HG03159 (cell line): ENCODE measurements at regions not wholly inside any gene's neighbourhood (a gene's known extent, or its start where the extent isn't known, plus 50 kb on each side); places are given as distances from the start of the nearest gene placed in this dataset.

ENCODE experiments used
- ATAC-seq: cut with Tn5 transposase; IDR thresholded peaks from one replicate; pipeline ENCODE4 v1.9.1; 2021; ENCODE audit warnings: mild to moderate bottlenecking, moderate library complexity; ENCODE audit not compliant: unreplicated experiment

DNA sequence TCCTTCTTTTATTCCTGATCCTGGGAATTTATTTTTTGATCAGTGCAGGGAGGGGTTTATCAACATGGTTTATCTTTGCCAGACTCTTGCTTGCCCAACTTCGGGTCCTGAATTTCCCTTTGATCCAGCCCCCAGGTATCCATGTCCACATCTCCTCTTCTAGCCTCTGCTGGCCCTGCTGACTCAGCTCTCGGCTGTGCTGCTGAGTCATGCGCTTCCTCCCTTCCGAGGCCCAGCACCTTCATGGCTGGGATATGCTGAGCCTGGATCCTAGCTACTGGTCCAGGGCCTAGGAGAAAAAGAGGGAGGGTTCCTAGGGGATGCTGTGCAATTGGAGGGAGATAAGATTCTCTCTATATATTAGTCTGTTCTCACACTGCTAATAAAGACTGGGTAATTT, 380.7 kb upstream of the SHH start:
- no peak for ATAC-seq

DNA sequence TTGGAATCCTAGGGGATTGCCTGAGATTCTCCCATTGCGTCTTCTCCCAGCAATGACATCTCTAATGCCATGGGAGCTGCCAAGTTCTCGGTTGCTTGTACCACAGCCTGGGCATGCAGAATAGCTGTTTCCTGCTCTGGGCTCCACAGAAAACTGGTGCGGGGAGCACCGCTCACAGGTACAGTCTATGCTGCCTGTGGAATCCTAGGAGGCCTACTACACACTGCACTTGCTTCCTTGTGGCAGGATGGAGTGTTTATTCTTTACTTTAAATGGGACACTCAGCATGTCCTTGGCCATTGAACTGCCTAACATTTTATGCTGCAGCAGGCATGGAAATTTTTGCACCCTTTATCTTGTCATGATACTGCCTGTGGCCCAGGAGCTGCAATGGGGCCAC, 378.8 kb upstream of the SHH start:
- ATAC-seq = no peak

DNA sequence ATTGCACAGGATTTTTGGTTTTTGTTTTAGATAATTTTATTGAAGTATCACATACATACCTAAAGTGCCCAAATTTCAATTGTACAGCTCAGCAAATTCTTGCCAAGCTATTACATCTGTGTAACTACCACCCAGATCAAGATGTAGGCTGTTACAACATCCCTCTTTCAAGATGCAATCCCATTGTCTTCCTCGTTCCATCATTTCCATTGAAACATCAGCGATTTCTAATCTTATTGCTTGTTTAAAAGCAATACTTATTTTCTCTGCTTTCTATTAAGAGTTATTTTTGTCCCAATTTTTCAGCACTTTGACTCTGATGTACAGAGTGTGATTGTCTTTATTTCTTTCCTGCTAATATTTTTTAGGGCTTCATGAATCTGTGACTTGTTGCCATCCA, 372.8 kb upstream of the SHH start:
- no peak for ATAC-seq

DNA sequence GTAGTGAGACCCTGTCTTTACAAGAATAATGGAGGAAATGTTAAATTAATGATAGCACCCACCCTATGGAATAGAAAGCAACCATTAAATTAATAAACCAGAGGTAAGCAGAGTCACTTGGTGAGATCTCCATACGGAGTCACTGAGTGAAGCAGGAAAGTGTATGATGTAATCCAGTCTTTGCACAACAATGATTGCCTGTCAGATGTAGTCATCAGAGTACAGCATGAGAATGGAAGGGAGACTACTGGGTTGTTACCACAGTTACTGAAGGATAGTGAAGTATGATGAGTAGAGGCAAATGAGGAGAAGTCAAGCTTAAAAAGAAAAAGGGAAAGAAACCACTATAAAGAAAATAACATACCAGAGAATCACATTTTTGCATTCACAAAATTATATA, 371.9 kb upstream of the SHH start:
- ATAC-seq = no peak

DNA sequence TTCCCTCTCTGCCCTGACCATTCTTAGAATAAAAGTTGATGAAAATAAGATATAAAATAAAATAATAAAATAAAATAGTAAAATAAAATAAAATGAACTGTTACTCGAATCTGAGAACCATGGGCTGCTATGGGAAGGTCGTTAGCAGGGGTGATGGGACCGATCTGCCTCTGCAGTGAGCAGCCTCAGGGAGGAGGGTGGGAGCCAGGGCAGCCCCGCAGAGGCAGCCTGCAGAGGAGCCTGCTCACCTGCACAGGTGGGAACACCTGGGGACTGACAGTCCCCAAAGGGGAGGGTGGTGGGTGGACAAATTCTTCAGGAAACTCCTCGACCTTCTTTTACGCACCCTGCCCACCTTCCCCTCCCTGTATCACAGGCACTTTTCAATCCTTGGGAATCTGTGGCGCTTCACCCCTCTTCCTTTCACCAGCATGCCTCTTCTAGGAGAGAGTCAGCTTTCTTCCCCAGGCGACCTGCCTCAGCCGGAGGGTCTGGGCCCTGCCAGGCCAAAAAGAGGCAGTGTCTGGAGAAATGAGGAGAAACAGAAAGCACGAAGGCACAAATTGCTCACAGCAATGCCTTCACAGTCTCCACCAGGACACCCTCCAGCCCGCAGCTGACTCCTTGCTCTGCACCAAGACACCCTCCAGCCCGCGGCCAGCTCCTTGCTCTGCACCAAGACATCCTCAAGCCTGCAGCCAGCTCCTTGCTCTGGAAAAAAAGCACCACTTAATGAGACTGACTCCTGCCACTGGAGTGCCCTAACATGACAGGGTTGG, 368.4 kb upstream of the SHH start:
- ATAC-seq = no peak

DNA sequence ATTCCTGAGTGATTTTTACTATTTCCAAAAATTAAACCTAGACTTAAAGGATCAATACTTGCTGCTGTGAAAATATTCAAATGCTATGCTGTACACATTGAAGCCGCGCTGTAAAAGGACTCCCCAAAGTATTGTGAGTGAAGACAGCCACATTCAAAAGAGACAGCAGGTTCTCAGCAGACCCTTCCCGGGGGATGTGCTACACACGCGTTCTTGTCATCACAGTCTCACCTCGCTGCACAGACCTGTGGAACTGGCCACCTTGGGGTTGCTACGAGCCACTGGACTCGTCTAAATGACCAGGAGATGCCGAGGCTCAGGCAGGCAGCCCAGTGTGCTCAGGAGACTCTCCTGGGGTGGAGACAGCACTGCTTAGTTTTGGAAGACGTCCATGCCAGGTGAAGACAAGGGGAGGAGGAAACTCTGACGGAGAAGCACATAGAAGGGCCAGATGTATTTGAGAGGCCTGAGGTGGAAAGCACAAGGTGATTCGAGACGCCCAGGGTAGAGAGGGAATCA, 367.7 kb upstream of the SHH start:
- ATAC-seq = no peak

DNA sequence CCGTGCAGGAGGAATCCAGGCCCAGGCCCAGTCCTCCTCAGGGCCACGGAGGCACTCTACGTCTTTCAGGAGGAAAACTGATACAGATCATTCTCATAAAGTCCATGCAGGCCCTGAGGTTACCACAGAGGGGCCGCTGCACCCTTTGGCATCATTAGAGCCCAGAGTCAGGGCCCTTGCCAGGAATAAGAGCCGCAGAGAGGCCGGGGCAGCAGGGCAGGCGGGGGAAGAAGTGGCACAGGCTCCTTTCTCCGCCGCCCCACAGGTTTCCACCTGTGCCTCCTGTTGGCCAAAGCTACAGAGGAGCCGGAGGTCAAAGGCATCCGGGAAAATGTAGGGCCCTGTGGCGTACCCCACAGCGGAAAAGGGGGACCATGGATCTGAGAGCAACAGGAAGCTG, 366.6 kb upstream of the SHH start:
- no peak for ATAC-seq

DNA sequence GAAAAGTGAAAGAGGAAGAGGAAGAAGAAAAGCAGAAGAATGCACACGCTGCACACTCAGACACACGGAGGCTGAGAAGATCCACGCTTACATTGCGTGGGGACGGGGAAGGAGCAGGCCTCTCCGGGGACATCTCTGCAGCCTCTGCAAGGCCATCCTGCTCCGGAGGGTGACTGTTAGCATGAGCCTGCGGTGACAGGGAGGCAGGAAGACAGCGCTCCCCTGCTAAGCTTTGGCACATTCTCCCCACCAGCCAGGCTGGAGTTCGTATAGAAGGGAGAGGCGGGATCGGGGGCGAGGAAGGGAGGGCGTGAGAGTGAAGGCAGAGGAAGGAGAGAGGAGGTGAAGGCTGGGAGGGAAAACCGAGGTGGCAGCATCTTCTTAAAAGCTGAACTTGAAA, 366.0 kb upstream of the SHH start:
- ATAC-seq = no peak

DNA sequence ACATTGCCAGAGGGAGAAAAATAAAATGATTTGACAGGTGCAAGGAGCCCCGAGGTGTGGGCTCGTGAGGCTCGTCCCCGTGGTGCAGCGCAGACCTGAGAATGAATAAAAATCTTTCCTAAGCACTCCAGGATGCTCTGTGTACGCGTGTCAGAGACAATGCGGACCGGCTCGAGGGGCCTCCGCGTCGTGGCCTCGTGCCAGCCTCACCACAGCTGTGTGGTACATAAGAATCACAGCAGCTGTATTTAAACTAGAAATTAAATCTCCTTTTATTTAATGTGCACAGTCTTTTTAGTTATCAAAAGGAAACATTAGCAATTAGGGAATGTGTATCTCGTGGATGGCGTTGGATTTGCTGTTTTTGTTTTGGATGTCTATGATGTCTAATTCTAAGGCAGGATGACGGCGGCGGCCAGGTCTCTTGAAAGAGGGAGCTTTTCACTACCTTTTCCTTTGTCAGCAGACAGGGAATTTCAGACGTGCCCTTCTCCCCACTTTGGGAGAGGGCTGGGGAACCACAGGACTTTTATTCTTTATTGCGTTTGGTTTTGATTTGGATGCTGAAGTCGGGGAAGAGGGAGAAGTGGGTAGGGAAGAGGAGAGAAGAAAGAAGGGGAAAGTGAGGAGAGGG, 365.3 kb upstream of the SHH start:
- no peak for ATAC-seq

DNA sequence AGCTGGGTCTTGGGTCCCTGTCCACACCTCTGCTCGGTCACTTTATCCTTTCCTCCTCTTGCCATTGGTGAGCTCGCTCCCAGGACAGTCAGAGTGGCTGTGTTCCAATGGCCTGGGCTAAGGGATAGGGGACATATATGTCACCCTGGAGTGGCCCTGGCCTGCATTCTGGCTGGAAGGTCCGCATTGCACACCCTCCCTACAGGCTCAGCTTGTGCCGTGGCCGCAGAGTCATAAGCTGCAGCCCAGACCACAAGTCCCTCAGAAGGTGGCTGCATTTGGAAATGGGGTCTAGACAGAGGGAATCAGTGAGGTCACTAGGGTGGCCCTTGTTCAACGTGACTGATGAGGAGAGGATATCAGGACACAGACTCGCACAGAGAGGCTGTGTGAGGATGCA, 363.8 kb upstream of the SHH start:
- no peak for ATAC-seq

DNA sequence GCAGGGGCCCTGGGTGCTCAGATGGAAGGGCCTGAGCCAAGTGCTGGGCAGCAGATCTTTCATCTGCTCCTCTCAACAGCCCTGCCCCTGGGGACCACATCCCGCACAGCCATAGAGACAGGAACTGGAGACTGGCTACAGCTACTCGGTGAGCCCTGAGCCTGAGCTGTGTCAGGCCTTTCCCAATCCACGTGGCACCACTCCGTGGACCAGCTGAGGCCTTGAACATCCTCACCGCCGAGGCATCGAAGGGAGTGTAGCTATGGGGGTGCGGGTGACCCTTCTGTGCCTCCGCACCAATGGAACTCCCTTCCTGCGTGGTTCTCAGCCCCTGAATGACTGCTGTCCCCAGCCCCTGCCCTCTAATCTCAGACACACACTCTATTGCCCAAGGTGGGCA, 362.7 kb upstream of the SHH start:
- no peak for ATAC-seq

DNA sequence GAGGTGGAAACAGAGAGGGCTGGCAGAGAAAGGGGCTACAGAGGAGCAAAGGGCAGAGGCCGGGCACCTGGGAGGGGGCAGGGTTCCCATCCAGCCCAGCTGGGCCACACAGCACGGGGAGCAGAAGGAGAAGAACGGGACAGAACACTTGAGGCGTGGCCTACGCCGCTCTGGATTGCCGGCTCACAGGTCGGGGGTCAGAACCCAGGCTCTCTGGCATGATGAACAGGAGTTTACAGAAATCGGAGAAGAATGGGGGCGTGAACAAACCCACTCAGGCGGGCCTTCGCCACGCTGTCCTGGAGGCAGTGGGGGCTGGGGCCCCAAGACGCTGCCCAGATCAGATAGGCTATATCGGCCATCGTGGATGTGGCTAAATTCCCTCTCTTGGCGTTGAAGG, 362.2 kb upstream of the SHH start:
- ATAC-seq = no peak

DNA sequence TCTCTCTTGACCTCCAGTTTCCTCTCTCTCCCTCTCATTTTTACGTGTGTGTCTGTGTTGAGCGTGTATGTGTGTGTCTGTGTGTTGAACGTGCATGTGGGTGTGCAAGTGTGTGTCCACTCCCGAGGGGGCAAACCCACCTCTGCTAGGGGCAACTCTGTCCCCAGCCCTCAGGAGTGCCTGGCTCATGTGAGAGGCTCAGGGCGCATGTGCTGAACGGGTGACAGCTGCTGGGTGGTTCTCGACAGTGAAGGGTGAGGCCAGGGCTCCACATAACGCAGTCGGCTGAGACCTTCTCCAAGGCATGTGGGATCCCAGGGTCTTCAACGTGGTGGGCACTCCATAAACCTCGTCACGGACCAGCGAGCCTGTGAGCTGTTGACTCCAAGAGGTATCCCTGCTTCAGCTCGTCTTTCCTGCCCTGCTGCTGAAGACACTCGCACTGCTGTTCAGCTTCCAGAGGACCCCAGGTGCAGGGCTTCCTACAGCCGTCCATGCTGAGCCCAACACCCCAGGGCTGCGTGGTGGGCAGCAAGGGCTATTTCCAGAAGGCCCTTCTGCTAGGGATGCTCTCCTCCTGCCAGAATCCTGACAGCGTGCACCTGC, 361.6 kb upstream of the SHH start:
- no peak for ATAC-seq

DNA sequence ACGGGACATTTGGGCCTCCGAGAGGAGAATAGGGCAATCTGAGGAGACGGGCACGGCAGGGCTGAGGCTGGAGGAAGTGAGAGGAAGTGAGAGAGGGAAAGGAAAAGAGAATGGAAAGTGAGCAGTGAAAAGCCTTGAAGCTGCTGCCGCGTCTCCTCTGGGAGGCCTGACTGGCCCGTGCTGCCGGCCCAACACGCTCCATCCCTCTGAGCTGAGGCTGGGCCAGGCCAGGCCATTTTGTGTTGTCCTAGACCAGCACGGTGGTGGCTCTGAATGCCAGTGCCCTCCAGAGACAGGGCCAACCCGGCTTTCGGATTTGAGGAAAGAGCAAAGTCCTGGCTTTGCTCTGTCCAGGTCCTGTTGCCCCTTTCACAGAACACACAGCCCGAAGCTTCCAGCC, 361.1 kb upstream of the SHH start:
- ATAC-seq = no peak

DNA sequence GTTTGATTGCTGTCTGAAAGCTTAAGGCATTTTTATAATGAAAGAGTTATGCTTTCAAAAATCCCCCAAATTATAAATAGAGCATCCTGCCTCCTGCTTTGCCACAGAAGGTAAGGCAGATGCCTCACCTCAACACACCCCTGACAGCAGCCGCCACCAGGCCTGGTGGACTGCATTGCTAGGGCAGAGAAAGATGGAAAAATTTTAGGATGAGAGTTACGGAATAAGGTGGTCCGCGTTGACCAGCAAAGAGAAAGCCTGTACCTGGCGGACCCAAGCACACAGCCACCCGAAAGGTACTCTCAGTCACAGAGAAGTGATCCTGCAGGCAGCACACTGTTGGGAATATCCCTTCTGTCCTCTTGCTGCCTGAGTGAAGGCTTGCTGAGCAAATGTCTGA, 360.4 kb upstream of the SHH start:
- ATAC-seq = no peak

DNA sequence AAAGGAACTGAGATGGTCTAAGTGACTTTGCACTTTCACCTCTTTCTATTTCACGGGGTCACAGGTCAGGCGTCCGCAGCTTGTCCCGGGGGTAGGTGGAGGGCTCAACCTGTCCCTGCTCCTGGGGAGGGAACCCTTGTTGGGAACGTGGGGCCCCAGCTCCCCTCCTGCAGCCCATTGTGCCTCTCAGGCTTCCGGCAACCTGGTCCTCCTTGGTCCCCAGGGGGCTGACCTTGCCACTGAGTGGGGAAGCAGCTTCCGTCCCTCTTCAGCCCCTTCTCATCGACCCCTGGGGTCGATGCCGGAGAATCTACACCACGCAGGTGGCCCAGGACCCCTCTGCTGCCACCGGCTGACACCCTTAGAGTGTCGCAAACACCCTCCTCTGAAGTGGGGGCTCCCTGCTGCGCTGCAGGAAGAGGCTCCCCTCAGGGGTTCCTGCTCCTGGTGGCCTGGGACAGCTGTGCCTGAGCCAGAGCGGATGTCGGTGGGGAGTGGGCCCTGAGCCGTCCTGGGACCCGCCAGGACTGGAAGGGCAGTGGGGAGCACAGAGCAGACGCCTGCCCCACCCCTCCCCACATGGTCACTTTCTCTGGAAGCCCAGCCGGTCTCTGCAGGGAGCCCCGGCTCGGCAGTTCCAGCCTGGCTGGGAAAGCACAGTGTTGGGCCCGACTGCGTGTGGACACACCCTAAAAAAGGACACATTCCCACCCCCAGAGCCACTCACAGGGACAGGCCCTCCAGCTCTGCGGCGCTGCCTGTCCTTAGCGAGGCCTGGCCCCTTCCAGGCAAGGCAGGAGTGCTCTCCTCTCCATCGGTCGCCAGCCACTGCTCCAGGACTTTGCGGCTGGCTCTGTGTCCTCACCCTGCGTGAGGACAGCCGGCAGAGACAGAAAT, 357.5 kb upstream of the SHH start:
- ATAC-seq = no peak

DNA sequence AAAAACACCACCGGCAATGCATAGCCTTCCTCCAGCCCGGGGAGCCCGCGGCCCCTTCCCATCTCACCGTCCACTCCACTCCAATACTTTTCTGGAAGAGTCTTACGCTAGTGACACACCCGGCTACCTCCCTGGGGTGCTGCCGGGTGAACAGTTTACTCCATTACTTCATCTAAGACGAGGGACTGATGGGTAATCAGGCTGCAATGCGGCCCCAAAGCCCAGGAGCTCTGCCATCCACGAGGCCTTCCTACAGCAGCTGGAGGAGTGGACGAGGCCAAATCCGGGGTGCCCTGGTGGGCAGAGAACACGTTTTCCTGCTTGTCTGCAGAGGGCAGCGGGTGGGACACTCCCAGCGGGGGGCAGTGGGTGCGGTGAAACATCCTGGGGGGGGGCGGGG, 356.2 kb upstream of the SHH start:
- ATAC-seq = no peak

DNA sequence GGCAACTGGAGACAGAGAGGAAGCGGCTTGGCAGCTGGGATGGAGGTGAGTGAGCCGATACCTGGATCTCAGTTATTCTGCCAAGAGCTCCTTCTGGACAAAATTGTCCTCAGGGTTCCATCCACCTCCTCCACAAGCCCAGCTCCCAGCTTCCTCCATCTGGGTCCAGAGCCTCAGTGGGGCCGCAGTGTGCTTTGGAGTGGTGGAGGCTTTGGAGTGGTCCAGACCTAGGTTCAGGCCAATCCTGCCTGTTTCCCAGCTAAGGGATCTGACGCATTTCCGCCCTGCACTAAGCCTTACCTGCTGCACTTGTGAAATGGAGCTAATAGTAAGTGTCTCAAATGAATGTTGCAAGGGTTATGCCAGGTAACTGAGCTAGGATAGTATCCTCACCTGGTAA, 355.7 kb upstream of the SHH start:
- ATAC-seq = no peak

DNA sequence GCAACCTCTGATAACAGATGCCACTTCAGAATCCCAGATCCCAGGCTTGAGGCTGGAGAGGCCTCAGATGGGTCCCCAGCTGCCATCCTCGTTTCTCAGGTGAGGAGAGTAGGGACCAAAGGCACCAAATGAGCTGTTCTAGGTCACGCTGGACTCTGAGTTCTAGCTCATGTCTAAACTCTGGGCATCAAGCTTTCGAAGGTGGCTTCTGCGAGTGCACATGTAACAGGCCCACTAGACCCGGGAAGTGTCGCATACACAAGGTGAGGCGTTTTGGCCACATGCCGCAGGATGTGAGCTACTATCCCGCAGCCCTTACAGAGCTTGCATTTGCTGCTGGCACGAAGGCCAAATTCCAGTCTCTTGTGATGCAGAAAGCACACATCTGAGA, 355.1 kb upstream of the SHH start:
- ATAC-seq = no peak

DNA sequence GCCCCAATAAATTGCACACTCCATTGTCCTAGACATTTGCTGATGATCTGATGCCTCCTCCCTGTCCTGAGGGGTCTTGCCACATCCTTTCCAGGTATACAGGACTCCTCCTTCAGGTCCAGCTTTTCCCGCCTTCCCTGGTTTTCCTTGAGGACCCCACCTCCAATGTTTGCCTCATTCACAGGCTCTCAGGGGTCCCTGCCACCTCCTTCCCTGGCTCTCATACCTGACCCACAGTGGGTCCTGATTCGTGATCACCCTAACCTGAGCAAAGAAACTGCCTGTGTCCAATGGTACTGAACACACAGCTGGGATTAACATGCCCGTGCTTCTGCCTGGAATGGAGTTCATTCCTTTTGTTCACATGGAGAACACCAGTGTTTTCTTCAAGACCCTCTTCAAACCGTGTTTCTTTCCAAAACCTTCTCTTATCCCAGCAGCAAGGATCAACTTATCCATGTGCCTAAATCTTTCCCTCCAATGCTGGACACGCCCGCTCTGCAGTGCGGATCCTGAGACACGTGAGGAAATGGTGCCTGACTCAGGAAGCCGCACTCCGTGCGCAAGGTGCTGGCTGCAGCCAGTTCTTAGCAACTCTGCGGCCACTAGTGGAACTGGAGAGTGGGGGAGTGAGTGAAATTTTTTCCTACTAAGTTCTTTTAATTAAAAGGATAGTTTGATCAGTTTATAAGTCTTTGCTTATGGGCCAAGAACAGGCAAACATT, 354.6 kb upstream of the SHH start:
- no peak for ATAC-seq

DNA sequence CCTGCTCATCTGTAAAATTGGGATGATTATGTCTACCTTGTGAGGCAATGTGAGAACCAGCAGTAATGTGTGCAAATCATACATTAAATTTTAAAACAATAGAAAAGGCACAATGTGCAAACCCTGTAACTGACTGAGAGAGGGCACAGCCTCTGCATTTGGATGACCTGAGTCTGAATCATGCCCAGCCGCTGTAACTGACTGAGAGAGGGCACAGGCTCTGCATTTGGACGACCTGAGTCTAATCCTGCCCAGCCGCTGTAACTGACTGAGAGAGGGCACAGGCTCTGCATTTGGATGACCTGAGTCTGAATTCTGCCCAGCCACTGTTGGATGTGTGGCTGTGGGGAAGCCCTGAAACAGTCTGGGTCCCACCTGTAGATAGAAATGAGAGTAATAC, 351.5 kb upstream of the SHH start:
- ATAC-seq = no peak
